ENCODE measurements at regions not wholly inside any gene's neighbourhood (a gene's known extent, or its start where the extent isn't known, plus 50 kb on each side); places are given as distances from the start of the nearest gene placed in this dataset.

DNA sequence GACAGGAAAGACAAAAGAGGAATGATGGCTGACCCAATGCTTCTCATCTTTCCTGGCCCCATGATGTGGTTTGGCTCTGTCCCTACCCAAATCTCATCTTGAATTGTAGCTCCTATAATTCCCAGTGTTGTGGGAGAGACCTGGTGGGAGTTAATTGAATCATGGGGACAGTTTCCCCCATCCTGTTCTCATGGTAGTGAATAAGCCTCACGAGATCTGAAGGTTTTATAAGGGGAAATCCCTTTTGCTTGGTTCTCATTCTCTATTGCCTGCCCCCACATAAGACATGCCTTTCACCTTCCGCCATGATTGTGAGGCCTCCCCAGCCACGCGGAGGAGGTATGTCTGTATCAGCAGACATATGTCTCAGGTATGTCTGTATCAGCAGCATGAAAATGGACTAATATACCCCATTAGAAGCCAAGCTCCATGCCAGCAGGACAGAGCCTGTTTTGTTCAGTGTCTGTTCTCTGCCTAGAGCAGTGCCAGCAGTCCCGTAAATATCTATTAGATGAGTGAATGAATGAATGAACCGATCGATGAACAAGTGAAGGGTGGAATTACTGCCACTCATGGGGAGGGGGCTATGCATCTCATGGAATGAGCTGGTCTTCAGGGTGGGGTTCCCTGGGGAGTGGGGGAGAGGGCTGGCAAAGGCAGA, 304.4 kb downstream of the SOX9 start:
- H3K9me3 ChIP-seq (ENCODE audit: control insufficient read depth in 1 of 2, insufficient read depth in 1 of 2, low read length in 2 of 2) = peaks cover 0 to 4% of the 10 kb centered on the region in 2 experiments
- no peak overlapping the region for H3K27ac ChIP-seq (ENCODE audit: low read depth in 1 of 2, low read length in 2 of 2)

GRCh38 chr17:72425794-72426168, 305.0 kb downstream of the SOX9 start:
- no peak for TF ChIP-seq CTCF (IDR thresholded peaks at IDR 0.05)
- Histone ChIP-seq H3K9me3 (ENCODE audit: control insufficient read depth in 1 of 2, insufficient read depth in 1 of 2, low read length in 2 of 2) (peaks cover 0 to 9% of the 10 kb centered on the region in 2 experiments), H3K4me1 (ENCODE audit: insufficient read depth, low read length) (peaks cover 15% of the 10 kb centered on the region), H3K36me3 (ENCODE audit: insufficient read depth, low read length) (no peaks in the 10 kb centered on the region), H3K27ac (ENCODE audit: low read depth in 1 of 2, low read length in 2 of 2) (no peak overlapping the region), H3K4me3 (ENCODE audit: low read length) (no peak overlapping the region), H3K27me3 (ENCODE audit: control insufficient read depth in 1 of 2, insufficient read depth in 2 of 2, low read length in 2 of 2) (no peaks in the 10 kb centered on the region)
- intact Hi-C loops (cut with DNase I, micrococcal nuclease) = no loop called here
- Mint-ChIP-seq H3K4me3 (no peak overlapping the region), H3K27ac (no peak overlapping the region), H3K27me3 (peaks cover 5% of the 10 kb centered on the region), H3K4me1 (ENCODE audit: low read depth) (no peaks in the 10 kb centered on the region), H3K9me3 (no peaks in the 10 kb centered on the region), H3K36me3 (ENCODE audit: low read depth) (no peaks in the 10 kb centered on the region)
- CTCF ChIA-PET = no interaction called here
- ATAC-seq (ENCODE audit: poor library complexity) (no peak), DNase-seq (no peak)
- POLR2A ChIA-PET = no interaction called here

More for the DNA sequence above, 304.4 kb downstream of the SOX9 start:
- ChIA-PET CTCF (no interaction called here), POLR2A (no interaction called here)
- intact Hi-C loops (cut with DNase I, micrococcal nuclease) = no loop called here
- DNase-seq = no peak
- no peaks in the 10 kb centered on the region for H3K36me3 ChIP-seq (ENCODE audit: insufficient read depth, low read length)
- peaks cover 15% of the 10 kb centered on the region for H3K4me1 ChIP-seq (ENCODE audit: insufficient read depth, low read length)
- no peaks in the 10 kb centered on the region for H3K4me1 Mint-ChIP-seq (ENCODE audit: low read depth)
- no peaks in the 10 kb centered on the region for H3K36me3 Mint-ChIP-seq (ENCODE audit: low read depth)
- no peak for TF ChIP-seq CTCF (IDR thresholded peaks at IDR 0.05)
- H3K9me3 Mint-ChIP-seq = no peaks in the 10 kb centered on the region
- no peaks in the 10 kb centered on the region for H3K27me3 ChIP-seq (ENCODE audit: control insufficient read depth in 1 of 2, insufficient read depth in 2 of 2, low read length in 2 of 2)
- no peak overlapping the region for H3K4me3 Mint-ChIP-seq
- ATAC-seq (ENCODE audit: poor library complexity) = no peak
- H3K27ac Mint-ChIP-seq = no peak overlapping the region
- H3K27me3 Mint-ChIP-seq = peaks cover 5% of the 10 kb centered on the region
- H3K4me3 ChIP-seq (ENCODE audit: low read length) = no peak overlapping the region

GRCh38 chr17:72426321-72426720, 305.5 kb downstream of the SOX9 start:
- Histone ChIP-seq H3K4me1 (ENCODE audit: insufficient read depth, low read length) (peaks cover 15% of the 10 kb centered on the region), H3K9me3 (ENCODE audit: control insufficient read depth in 1 of 2, insufficient read depth in 1 of 2, low read length in 2 of 2) (peaks cover 0 to 9% of the 10 kb centered on the region in 2 experiments), H3K27me3 (ENCODE audit: control insufficient read depth in 1 of 2, insufficient read depth in 2 of 2, low read length in 2 of 2) (no peaks in the 10 kb centered on the region), H3K27ac (ENCODE audit: low read depth in 1 of 2, low read length in 2 of 2) (no peak overlapping the region), H3K36me3 (ENCODE audit: insufficient read depth, low read length) (no peaks in the 10 kb centered on the region), H3K4me3 (ENCODE audit: low read length) (no peak overlapping the region)
- DNase-seq (no peak), ATAC-seq (ENCODE audit: poor library complexity) (no peak)
- intact Hi-C loops (cut with DNase I, micrococcal nuclease) = no loop called here
- Mint-ChIP-seq H3K27me3 (peaks cover 4% of the 10 kb centered on the region), H3K27ac (no peak overlapping the region), H3K9me3 (no peaks in the 10 kb centered on the region), H3K36me3 (ENCODE audit: low read depth) (no peaks in the 10 kb centered on the region), H3K4me1 (ENCODE audit: low read depth) (no peaks in the 10 kb centered on the region), H3K4me3 (no peak overlapping the region)
- CTCF ChIA-PET = no interaction called here
- POLR2A ChIA-PET = no interaction called here
- no peak for TF ChIP-seq CTCF (IDR thresholded peaks at IDR 0.05)

Measured in CD4-positive, alpha-beta T cell (primary cell).